HL-60 (cell line): ENCODE measurements at regions not wholly inside any gene's neighbourhood (a gene's known extent, or its start where the extent isn't known, plus 50 kb on each side); places are given as distances from the start of the nearest gene placed in this dataset.

Experiments used
- DNase-seq, 2 experiments: peaks; one replicate each; pipeline ENCODE4 v3.0.0-alpha.2; 2010 to 2020; ENCODE audit warnings: low read depth in 1 of 2, low spot score in 1 of 2
- H3K27ac ChIP-seq: fragments of 250-450 bp; sonication (Bioruptor Pico); replicated peaks from 2 replicates; pipeline ENCODE4 v1.5.1; 2020; ENCODE audit warnings: mild to moderate bottlenecking, moderate library complexity
- H3K27me3 ChIP-seq: fragments of 250-450 bp; sonication (Bioruptor Pico); 2 replicates; pipeline ENCODE4 v1.5.1; 2021; ENCODE audit warnings: mild to moderate bottlenecking, moderate library complexity; ENCODE audit not compliant: insufficient read depth, poor library complexity, severe bottlenecking
- H3K4me3 ChIP-seq: replicated peaks from 2 replicates; pipeline ENCODE4 v1.5.1; 2011; ENCODE audit warnings: mild to moderate bottlenecking, control low read depth, low read length; ENCODE audit not compliant: insufficient read depth
- GABPA ChIP-seq: IDR thresholded peaks from 2 replicates; pipeline ENCODE4 v1.6.1; 2012; ENCODE audit warnings: low read depth
- POLR2AphosphoS5 ChIP-seq: IDR thresholded peaks from 2 replicates; pipeline ENCODE4 v1.6.1; 2012; ENCODE audit warnings: low read depth
- REST ChIP-seq: IDR thresholded peaks from 2 replicates; pipeline ENCODE4 v1.6.1; 2012; ENCODE audit warnings: low read depth; ENCODE audit not compliant: insufficient replicate concordance
- SPI1 ChIP-seq: IDR thresholded peaks from 2 replicates; pipeline ENCODE4 v1.6.1; 2012; ENCODE audit warnings: low read depth, mild to moderate bottlenecking, borderline replicate concordance
- TF ChIP-seq, protein P1 (sequence below): IDR thresholded peaks from one replicate; pipeline ENCODE4 v1.5.1; 2011; ENCODE audit warnings: low read length, control low read depth, inconsistent platforms; ENCODE audit not compliant: insufficient read depth

DNA sequence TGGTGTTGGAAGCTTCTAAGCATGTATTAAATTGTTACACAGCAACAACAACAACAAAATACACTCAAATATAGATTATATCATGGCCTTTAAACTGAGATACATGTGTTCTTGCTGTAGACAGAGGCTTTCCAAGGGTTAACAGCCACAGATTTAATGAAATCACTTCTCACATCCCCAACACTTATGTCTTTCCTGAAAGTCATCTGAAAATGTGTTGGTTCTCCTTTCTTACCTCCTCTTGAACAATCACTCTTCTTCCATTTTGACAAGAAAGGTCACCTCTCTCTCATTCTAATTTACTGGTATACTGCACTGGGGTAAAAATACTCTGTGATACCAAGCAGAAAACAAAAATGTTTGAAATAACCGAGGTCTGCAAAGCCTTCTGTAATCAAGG, 507.3 kb upstream of the KCNMB2 start:
- Histone ChIP-seq H3K4me3 (no peak overlapping the region), H3K27ac (no peak overlapping the region), H3K27me3 (no peaks in the 10 kb centered on the region)
- DNase-seq, result no peak
- TF ChIP-seq, protein P1, sequence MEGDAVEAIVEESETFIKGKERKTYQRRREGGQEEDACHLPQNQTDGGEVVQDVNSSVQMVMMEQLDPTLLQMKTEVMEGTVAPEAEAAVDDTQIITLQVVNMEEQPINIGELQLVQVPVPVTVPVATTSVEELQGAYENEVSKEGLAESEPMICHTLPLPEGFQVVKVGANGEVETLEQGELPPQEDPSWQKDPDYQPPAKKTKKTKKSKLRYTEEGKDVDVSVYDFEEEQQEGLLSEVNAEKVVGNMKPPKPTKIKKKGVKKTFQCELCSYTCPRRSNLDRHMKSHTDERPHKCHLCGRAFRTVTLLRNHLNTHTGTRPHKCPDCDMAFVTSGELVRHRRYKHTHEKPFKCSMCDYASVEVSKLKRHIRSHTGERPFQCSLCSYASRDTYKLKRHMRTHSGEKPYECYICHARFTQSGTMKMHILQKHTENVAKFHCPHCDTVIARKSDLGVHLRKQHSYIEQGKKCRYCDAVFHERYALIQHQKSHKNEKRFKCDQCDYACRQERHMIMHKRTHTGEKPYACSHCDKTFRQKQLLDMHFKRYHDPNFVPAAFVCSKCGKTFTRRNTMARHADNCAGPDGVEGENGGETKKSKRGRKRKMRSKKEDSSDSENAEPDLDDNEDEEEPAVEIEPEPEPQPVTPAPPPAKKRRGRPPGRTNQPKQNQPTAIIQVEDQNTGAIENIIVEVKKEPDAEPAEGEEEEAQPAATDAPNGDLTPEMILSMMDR, result no peak
- TF ChIP-seq POLR2AphosphoS5 (no peak), GABPA (no peak), REST (no peak), SPI1 (no peak)

- TF ChIP-seq, protein P1, result no peak
- TF ChIP-seq POLR2AphosphoS5 (no peak), REST (no peak), SPI1 (no peak)
- Histone ChIP-seq H3K27me3 (no peaks in the 10 kb centered on the region), H3K27ac (no peak overlapping the region), H3K4me3 (no peak overlapping the region)
- DNase-seq, result no peak
These were observed 499.6 kb upstream of the KCNMB2 start for GRCh38 chr3:178036451-178037144.

GRCh38 chr3:178041931-178042330, 494.3 kb upstream of the KCNMB2 start:
- H3K27ac ChIP-seq, result no peak overlapping the region
- no peak for TF ChIP-seq SPI1
- no peak for TF ChIP-seq GABPA
- TF ChIP-seq, protein P1, result no peak
- no peak for TF ChIP-seq REST
- no peak for TF ChIP-seq POLR2AphosphoS5
- no peak for DNase-seq

More at GRCh38 chr3:178041931-178042330, 494.3 kb upstream of the KCNMB2 start:
- Histone ChIP-seq H3K4me3 (no peak overlapping the region), H3K27me3 (no peaks in the 10 kb centered on the region)
